ENCODE measurements at regions not wholly inside any gene's neighbourhood (a gene's known extent, or its start where the extent isn't known, plus 50 kb on each side); places are given as distances from the start of the nearest gene placed in this dataset.

- no peaks in the 10 kb centered on the region for H3K36me3 Mint-ChIP-seq (ENCODE audit: low read depth)
- no peak for ATAC-seq
- H3K27ac Mint-ChIP-seq, result no peak overlapping the region
These were observed 67.6 kb downstream of the COX18 start for GRCh38 chr4:73001885-73002284.

DNA sequence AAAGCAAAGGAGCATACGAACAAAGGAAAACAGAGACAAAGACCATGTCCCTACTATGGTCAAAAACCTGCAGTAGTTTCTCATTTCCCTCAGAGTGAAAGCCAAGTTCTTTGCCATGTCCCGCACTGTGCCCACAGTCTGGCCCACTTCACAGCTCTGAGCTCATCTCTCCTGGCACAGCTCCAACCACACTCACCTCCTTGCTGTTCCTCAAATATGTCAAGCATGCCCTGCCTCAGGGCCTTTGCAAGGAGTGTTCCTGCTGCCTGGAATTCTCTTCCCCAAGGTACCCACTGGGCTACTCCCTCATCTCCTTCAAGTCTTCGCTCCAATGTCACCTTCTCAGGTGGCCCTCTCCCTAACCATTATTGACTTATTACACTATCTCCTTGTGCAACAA, 72.1 kb downstream of the COX18 start:
- H3K27ac Mint-ChIP-seq, result no peak overlapping the region

More at GRCh38 chr4:73001885-73002284, 67.6 kb downstream of the COX18 start:
- Mint-ChIP-seq H3K4me3 (no peak overlapping the region), H3K9me3 (ENCODE audit: insufficient read depth) (no peaks in the 10 kb centered on the region), H3K4me1 (ENCODE audit: low read depth) (no peaks in the 10 kb centered on the region), H3K27me3 (ENCODE audit: low read depth) (peaks cover 4% of the 10 kb centered on the region)
- DNase-seq, result no peak
- POLR2A ChIA-PET, result no interaction called here
- CTCF ChIA-PET, result no interaction called here

DNA sequence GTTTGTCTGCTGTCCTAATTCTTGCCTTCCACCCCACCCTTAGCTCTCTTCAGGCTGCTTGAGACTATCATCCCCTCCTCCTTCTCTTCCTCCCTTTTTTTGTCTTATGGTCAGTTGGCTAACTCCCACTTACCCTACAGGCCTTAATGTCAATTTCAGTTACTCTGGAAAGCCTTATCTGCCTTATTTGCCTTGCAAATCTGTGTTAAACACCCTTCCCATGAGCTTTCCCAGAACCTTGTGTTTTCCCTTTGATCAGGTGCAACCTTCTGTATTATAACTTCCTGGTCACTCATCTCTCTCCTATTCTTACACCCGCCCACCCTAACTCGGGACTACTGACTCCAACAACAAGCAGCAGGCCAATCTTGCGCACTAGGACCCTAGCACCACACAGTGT, 74.8 kb downstream of the COX18 start:
- Mint-ChIP-seq H3K4me3 (no peak overlapping the region), H3K36me3 (ENCODE audit: low read depth) (no peaks in the 10 kb centered on the region), H3K9me3 (ENCODE audit: insufficient read depth) (no peaks in the 10 kb centered on the region), H3K4me1 (ENCODE audit: low read depth) (no peaks in the 10 kb centered on the region), H3K27me3 (ENCODE audit: low read depth) (peaks cover 5% of the 10 kb centered on the region), H3K27ac (no peak overlapping the region)
- POLR2A ChIA-PET, result no interaction called here
- ATAC-seq (no peak), DNase-seq (no peak)
- CTCF ChIA-PET, result no interaction called here

More for the DNA sequence above, 72.1 kb downstream of the COX18 start:
- ChIA-PET POLR2A (no interaction called here), CTCF (no interaction called here)
- Mint-ChIP-seq H3K9me3 (ENCODE audit: insufficient read depth) (no peaks in the 10 kb centered on the region), H3K4me1 (ENCODE audit: low read depth) (no peaks in the 10 kb centered on the region), H3K27me3 (ENCODE audit: low read depth) (peaks cover 1% of the 10 kb centered on the region), H3K4me3 (no peak overlapping the region), H3K36me3 (ENCODE audit: low read depth) (no peaks in the 10 kb centered on the region)
- no peak for DNase-seq
- no peak for ATAC-seq

- CTCF ChIA-PET, result no interaction called here
- no peaks in the 10 kb centered on the region for H3K4me1 Mint-ChIP-seq (ENCODE audit: low read depth)
These were observed 75.6 kb downstream of the COX18 start for GRCh38 chr4:72993876-72994275.

GRCh38 chr4:72991873-72992272, 77.6 kb downstream of the COX18 start:
- ATAC-seq (no peak), DNase-seq (no peak)
- Mint-ChIP-seq H3K4me1 (ENCODE audit: low read depth) (no peaks in the 10 kb centered on the region), H3K9me3 (ENCODE audit: insufficient read depth) (no peaks in the 10 kb centered on the region), H3K27me3 (ENCODE audit: low read depth) (peaks cover 5% of the 10 kb centered on the region), H3K36me3 (ENCODE audit: low read depth) (no peaks in the 10 kb centered on the region), H3K27ac (no peak overlapping the region), H3K4me3 (no peak overlapping the region)
- ChIA-PET POLR2A (no interaction called here), CTCF (no interaction called here)

More at GRCh38 chr4:72993876-72994275, 75.6 kb downstream of the COX18 start:
- DNase-seq (no peak), ATAC-seq (no peak)
- POLR2A ChIA-PET, result no interaction called here
- no peaks in the 10 kb centered on the region for H3K36me3 Mint-ChIP-seq (ENCODE audit: low read depth)
- H3K4me3 Mint-ChIP-seq, result no peak overlapping the region
- H3K9me3 Mint-ChIP-seq (ENCODE audit: insufficient read depth), result no peaks in the 10 kb centered on the region
- no peak overlapping the region for H3K27ac Mint-ChIP-seq
- peaks cover 5% of the 10 kb centered on the region for H3K27me3 Mint-ChIP-seq (ENCODE audit: low read depth)

GRCh38 chr4:72987741-72988729, 81.5 kb downstream of the COX18 start:
- CTCF ChIA-PET, result no interaction called here
- no peak for ATAC-seq
- H3K27me3 Mint-ChIP-seq (ENCODE audit: low read depth), result peaks cover 4% of the 10 kb centered on the region

GRCh38 chr4:72984351-72984750, 85.2 kb downstream of the COX18 start:
- no peaks in the 10 kb centered on the region for H3K36me3 Mint-ChIP-seq (ENCODE audit: low read depth)
- DNase-seq, result no peak
- H3K27me3 Mint-ChIP-seq (ENCODE audit: low read depth), result no peaks in the 10 kb centered on the region
- no peaks in the 10 kb centered on the region for H3K4me1 Mint-ChIP-seq (ENCODE audit: low read depth)
- H3K4me3 Mint-ChIP-seq, result no peak overlapping the region
- H3K27ac Mint-ChIP-seq, result no peak overlapping the region
- ChIA-PET CTCF (interaction anchor here (1.3 kb wide), 1 partner anchor 10 kb away, joined by 3 read pairs; no protein-coding TSS in a partner anchor), POLR2A (no interaction called here)
- no peak for ATAC-seq
- H3K9me3 Mint-ChIP-seq (ENCODE audit: insufficient read depth), result no peaks in the 10 kb centered on the region

More at GRCh38 chr4:72987741-72988729, 81.5 kb downstream of the COX18 start:
- POLR2A ChIA-PET, result no interaction called here
- H3K9me3 Mint-ChIP-seq (ENCODE audit: insufficient read depth), result no peaks in the 10 kb centered on the region
- H3K4me3 Mint-ChIP-seq, result no peak overlapping the region
- no peak for DNase-seq
- H3K27ac Mint-ChIP-seq, result no peak overlapping the region
- no peaks in the 10 kb centered on the region for H3K4me1 Mint-ChIP-seq (ENCODE audit: low read depth)
- no peaks in the 10 kb centered on the region for H3K36me3 Mint-ChIP-seq (ENCODE audit: low read depth)

GRCh38 chr4:72983709-72984108, 85.8 kb downstream of the COX18 start:
- ChIA-PET CTCF (interaction anchor here (0.9 kb wide), 1 partner anchor 80 kb away, joined by 3 read pairs; no protein-coding TSS in a partner anchor), POLR2A (no interaction called here)
- H3K4me1 Mint-ChIP-seq (ENCODE audit: low read depth), result no peaks in the 10 kb centered on the region
- no peak overlapping the region for H3K27ac Mint-ChIP-seq
- no peaks in the 10 kb centered on the region for H3K27me3 Mint-ChIP-seq (ENCODE audit: low read depth)
- H3K9me3 Mint-ChIP-seq (ENCODE audit: insufficient read depth), result no peaks in the 10 kb centered on the region
- H3K36me3 Mint-ChIP-seq (ENCODE audit: low read depth), result no peaks in the 10 kb centered on the region
- no peak for DNase-seq
- ATAC-seq, result no peak
- H3K4me3 Mint-ChIP-seq, result no peak overlapping the region

- Mint-ChIP-seq H3K4me3 (no peak overlapping the region), H3K9me3 (ENCODE audit: insufficient read depth) (no peaks in the 10 kb centered on the region)
- CTCF ChIA-PET, result no interaction called here
These were observed 91.5 kb downstream of the COX18 start for GRCh38 chr4:72977936-72978485.

DNA sequence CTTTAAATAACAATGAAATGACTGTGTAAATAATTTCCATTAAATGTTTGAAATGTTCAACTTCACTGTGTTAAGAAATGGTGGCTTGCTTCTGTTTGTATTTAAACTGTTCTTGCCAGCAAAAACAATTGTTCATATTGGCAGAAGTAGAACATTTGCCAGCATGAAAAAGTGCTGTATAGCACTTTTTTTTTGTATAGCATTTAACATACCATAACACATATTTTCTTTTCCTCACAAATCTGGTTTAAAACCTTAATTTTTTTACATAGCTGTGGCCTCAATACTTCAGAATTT, 94.1 kb downstream of the COX18 start:
- no peak for ATAC-seq
- no peak for DNase-seq
- Mint-ChIP-seq H3K27me3 (ENCODE audit: low read depth) (peaks cover 11% of the 10 kb centered on the region), H3K9me3 (ENCODE audit: insufficient read depth) (no peaks in the 10 kb centered on the region), H3K4me1 (ENCODE audit: low read depth) (no peaks in the 10 kb centered on the region), H3K4me3 (no peak overlapping the region), H3K36me3 (ENCODE audit: low read depth) (no peaks in the 10 kb centered on the region), H3K27ac (no peak overlapping the region)
- ChIA-PET CTCF (no interaction called here), POLR2A (no interaction called here)

More at GRCh38 chr4:72977936-72978485, 91.5 kb downstream of the COX18 start:
- DNase-seq (no peak), ATAC-seq (no peak)
- H3K27ac Mint-ChIP-seq, result no peak overlapping the region
- H3K4me1 Mint-ChIP-seq (ENCODE audit: low read depth), result no peaks in the 10 kb centered on the region
- POLR2A ChIA-PET, result no interaction called here
- peaks cover 4% of the 10 kb centered on the region for H3K27me3 Mint-ChIP-seq (ENCODE audit: low read depth)
- no peaks in the 10 kb centered on the region for H3K36me3 Mint-ChIP-seq (ENCODE audit: low read depth)

- no peak overlapping the region for H3K4me3 Mint-ChIP-seq
- no peak for ATAC-seq
- H3K9me3 Mint-ChIP-seq (ENCODE audit: insufficient read depth), result no peaks in the 10 kb centered on the region
- ChIA-PET POLR2A (no interaction called here), CTCF (interaction anchor here (0.8 kb wide), 1 partner anchor 10 kb away, joined by 3 read pairs; no protein-coding TSS in a partner anchor)
- H3K4me1 Mint-ChIP-seq (ENCODE audit: low read depth), result no peaks in the 10 kb centered on the region
- no peaks in the 10 kb centered on the region for H3K36me3 Mint-ChIP-seq (ENCODE audit: low read depth)
- DNase-seq, result no peak
- peaks cover 14% of the 10 kb centered on the region for H3K27me3 Mint-ChIP-seq (ENCODE audit: low read depth)
- no peak overlapping the region for H3K27ac Mint-ChIP-seq
These were observed 94.6 kb downstream of the COX18 start for GRCh38 chr4:72974694-72975487.

GRCh38 chr4:72971572-72971971, 97.9 kb downstream of the COX18 start:
- ChIA-PET CTCF (no interaction called here), POLR2A (no interaction called here)
- Mint-ChIP-seq H3K4me3 (no peak overlapping the region), H3K4me1 (ENCODE audit: low read depth) (no peaks in the 10 kb centered on the region), H3K27ac (no peak overlapping the region), H3K27me3 (ENCODE audit: low read depth) (peaks cover 15% of the 10 kb centered on the region), H3K9me3 (ENCODE audit: insufficient read depth) (no peaks in the 10 kb centered on the region), H3K36me3 (ENCODE audit: low read depth) (no peaks in the 10 kb centered on the region)
- DNase-seq (no peak), ATAC-seq (no peak)
